Gastrocnemius medialis (tissue), 4 donors: ENCODE measurements at regions not wholly inside any gene's neighbourhood (a gene's known extent, or its start where the extent isn't known, plus 50 kb on each side); places are given as distances from the start of the nearest gene placed in this dataset.

Experiments used
- CTCF ChIP-seq, 5 experiments: fragments of 450-650 bp in 3 of 5; fragments of 200-600 bp in 2 of 5; sonication (generic) in 2 of 5; IDR thresholded peaks in 4 of 5; conservative IDR thresholded peaks in 1 of 5; 1 replicate in 4 of 5; 2 replicates in 1 of 5; pipeline ENCODE4 v1.5.1; 2016 to 2019; ENCODE audit warnings: antibody characterized with exemption in 5 of 5, mild to moderate bottlenecking in 3 of 5, moderate library complexity in 3 of 5
- POLR2A ChIP-seq, 2 donors: fragments of 450-650 bp; IDR thresholded peaks; one replicate each; pipeline ENCODE4 v1.6.1; 2017; ENCODE audit warnings: antibody characterized with exemption in 2 of 2, mild to moderate bottlenecking in 2 of 2, moderate library complexity in 2 of 2

GRCh38 chr4:116829187-116829586 is 256.2 kb downstream of the TRAM1L1 start:
- no peak for TF ChIP-seq POLR2A (IDR thresholded peaks at IDR 0.05)
- no peak for TF ChIP-seq CTCF (IDR thresholded peaks at IDR 0.05 in 4 of 5, conservative IDR thresholded peaks at IDR 0.05 in 1 of 5)
